Stimulated activated naive CD4-positive, alpha-beta T cell treated with Interleukin-2 at 50 U/mL for 16 hours (primary cell): ENCODE measurements at regions not wholly inside any gene's neighbourhood (a gene's known extent, or its start where the extent isn't known, plus 50 kb on each side); places are given as distances from the start of the nearest gene placed in this dataset.

Source experiments
- DNase-seq: peaks from one replicate; lab custom pipeline; 2025; lab: John Stamatoyannopoulos, UW

DNA sequence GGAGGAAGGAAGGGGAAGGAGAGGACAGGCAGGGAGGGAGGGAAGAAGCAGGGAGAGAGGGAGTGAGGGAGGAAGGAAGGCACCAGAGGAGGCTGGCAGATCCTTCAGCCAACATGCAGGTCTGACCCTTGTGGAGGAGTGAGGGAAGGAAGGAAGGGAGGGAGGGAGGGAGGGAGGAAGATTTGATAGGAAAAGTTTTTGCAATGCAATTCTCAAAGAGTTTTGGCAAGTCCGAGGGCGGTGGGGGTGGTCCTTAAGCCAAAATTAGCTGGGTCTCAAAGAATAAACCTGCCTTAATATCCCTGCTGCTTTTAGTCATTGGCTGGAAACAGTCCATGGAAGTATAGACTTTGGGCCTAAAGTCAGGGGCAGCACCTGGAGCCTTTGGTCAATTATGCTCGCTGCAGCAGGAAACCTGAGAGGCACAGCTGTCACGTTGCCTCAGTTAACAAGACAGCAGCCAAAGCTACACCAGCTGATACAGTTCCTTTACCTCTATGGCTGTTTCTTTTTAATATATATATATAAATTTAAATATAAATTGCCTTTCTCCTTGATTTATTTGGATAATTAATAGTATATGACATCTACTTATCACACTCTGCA lies 115.7 kb upstream of the RALGAPA2 start:
- no peak for DNase-seq

DNA sequence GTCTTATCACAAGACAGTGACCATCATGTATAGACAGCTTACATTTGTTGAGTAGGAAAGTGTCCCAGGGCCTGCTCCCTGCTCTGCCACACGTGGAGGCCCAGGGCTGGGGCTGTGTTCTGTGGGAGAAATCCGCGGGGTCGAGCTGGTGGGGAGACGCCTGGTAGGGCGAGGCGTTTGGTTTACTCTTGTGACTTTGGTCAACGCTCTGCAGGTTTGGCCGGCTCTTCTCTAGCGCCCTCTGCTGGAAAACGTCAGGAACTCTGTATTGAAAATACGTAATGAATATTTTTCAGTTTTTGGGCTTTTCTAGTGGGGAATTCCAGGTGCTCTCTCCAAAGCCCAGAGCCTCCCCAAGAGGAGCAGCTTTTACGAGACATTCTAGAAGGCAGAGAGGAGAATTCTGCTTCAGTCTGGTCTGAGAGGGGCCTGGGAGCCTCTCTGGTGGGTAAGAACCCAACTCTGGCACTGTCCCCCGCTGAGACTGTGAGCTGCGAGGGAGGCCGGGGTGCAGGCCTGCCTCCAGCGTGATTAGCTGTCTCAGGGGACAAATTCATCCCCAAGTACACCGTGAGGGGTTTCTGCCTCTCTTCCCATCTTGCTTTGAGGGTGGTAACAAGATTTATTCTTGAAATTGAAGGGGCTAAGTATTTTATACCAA lies 112.6 kb upstream of the RALGAPA2 start:
- peak; percentile 11 for DNase-seq

DNA sequence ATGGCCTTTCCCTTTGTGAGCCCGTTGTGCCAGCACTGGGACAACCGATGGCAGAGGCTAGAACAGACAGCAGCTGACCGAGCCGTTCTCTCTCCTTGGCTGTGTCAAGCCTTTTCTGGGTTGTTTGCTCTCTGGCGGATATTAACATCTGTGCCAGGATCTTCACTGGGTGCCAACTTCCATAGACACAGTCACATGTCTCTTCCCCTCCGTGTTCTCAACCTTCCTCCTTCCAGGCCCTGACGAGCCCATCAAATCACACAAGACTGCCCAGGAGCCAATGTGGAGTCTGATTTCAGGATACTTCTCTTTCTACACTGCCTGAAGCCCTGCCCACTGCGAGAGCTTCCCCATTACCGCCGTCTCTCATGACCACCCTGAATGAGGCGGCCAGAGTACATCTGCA lies 111.0 kb upstream of the RALGAPA2 start:
- no peak for DNase-seq

DNA sequence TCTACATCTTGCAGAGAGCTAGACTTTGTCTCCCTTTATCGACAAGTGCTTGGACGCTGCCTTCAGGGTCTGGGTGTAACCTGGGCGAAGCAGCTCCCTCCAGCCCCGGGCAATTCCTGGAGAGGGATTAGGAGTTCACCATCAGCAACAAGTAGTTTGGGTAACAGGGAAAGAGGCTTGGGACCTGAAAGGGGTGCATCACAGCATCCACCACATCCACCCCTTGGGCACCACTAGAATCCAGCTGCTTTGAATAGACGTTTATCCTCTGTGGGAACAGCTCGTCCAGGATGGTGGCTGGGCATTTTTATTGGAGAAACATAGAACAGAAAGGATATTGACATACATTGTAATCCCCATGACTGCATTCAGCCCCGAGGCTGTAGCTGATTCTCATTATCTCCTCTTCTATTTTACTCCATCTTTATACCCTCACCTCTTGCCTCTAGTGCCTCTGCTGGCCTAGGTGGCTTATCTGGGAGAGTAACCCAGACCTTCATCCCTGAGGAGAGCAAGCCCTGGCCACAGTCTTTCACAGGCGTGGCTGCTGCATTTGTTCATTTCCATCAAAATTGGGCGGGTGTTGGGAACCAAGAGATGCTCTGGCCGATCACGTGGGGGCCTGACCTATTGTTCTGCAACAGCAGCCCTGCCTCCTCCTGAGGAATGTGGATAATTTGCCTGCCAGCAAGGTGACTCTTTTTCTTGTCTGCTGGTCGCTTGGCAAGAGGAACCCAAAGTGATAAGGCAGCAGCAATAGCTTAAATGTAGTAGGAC lies 109.2 kb upstream of the RALGAPA2 start:
- DNase-seq, result no peak

DNA sequence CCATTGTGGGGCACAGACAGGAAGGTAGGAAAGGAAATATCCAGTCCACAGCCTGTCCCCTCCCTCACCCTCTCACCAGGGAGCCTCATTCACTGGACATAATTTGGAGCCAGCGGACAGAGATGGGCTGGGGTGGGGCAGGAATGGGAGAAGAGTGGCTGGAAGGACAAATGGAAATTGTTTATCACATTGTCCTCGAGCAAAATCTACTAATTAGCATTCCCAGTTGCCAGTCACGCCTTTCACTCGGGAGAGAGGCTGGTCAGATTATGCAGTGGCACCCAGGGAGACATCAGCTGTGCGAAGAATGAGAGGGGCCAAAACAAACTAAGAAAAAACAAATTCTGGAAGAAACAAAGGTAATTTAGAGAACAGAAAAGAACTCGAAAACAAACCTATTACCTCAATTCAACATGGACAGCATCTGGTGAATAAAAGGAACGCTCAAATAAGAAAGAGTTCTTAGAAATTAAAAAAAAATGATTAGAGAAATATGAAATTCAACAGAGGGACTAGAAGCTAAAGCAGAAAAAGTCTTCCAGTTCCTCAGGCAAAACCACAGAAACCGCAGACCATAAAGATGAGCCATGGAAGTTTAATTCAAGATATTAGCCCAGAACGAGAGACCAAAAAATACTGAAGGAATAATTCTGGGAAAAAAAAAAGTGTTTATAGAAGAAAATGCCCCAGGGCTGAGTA lies 108.5 kb upstream of the RALGAPA2 start:
- DNase-seq, result no peak

DNA sequence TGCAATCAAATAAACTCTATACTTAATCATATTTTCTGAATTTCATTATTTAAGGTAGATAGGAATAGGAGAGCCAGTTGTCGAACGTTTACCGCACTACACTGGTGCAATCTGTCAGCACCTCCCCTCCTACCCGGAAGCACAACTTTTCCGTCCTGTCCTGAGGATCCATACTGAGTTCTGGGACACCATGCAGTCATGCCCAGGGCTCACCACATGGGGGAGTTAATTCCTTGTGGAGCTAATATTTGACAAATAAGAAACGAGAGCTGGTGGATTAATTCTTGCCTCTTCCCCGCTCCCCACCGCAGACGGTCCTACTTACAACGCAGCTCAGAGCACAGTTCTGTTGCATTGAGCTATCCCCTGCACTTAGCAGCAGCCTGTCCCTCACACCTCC lies 107.7 kb upstream of the RALGAPA2 start:
- no peak for DNase-seq

DNA sequence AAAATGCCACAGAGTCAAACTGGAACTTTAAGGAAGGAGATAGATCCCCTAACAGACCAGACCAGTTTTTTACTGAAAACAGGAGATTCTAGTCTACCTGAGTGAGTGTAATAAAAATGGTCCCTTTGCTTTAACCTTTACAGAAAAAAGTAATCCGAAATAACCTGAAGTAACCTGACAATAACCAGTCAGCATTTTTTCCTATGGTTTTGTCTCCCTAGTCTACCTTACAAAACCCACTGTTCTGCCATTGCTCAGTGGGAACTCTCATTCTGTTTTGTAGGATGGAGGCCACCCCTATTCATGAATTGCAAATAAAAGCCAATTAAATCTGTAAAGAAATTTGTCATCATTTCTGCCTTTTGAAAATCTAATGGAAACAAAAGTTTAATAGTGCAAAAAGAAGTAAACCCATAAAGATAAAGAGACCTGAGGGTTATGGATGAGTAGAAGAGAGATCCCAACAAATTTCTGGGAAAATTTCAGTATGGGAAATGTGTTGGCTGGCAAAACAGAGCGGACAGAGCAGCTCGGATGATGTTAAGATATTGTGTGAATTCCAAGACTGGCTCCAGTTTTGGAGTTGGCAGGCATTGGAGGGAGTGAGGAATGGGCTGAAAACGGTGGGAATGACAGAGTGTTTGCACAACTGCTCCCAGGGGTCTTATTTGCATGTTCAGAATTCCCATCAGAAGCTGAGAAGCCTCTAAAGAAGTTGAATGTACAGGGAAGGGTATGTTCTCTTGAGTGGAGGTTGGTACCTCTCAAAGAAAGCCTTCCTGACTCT lies 104.7 kb upstream of the RALGAPA2 start:
- no peak for DNase-seq

DNA sequence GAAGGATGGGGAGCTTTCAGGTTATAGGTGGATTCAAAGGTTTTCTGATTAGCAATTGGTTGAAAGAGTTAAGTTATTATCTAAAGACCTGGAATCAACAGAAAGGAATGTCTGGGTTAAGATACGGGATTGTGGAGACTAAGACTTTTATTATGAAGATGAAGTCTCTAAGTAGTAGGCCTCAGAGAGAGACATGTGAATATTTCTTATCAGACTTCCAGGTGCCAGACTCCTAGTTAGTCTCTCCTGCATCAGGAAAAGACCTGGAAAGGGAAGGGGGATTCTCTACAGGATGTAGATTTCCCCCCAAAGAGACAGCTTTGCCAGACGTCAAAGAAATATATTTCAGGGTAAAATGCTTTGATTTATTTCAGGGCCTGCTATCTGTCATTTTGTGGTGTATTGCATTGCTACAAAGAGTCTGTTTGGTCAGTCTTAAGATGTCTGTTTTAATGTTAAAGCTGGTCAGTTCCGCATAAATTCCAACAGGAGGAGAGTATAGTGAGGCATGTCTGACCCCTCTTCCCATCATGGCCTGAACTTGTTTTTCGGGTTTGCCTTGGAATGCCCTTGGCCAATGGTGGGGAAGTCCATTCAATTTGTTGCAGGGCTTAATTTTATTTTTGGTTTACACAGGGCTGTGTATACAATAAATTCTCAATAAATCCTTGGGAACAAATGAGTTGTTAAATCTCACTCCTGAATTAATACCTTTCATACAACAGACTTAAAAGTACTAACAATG lies 103.4 kb upstream of the RALGAPA2 start:
- DNase-seq, result no peak

DNA sequence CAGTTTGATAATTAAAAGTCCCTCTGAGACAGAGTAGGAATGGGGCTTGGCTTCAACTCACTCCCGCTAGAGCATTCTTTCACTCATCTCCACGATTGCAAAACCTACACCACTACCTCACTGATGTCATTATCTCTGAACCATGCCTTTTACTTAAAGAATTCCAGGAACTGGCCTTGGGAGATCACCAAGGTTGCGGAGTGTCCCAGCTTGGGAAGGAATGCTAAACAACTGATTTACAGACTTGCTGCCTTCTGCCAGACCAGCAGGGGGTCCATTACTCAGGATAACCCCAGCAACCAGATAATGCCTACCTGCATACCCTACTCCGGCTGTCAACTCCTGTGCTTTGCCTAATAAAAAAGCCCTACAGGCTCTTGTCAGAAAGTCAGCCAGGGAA lies 102.2 kb upstream of the RALGAPA2 start:
- DNase-seq, result no peak

DNA sequence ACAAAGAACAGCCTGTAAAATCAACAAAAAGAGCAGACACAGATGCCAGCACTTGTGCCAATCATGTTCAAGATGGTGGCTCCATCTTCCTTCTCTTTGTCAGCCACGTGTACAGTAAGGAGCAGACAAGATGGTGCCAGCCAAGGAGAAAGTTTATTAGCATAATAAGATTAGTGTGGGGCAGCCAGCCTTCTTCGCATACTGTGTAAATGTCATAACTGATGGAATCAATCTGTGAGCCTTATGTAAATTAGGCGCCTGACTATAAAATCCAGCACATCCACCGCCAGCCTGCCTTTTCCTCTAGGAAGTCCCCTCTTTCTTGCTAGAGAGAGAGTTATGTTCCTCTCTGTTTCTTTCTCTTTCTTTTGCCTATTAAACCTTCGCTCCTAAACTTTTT lies 99.7 kb upstream of the RALGAPA2 start:
- no peak for DNase-seq

DNA sequence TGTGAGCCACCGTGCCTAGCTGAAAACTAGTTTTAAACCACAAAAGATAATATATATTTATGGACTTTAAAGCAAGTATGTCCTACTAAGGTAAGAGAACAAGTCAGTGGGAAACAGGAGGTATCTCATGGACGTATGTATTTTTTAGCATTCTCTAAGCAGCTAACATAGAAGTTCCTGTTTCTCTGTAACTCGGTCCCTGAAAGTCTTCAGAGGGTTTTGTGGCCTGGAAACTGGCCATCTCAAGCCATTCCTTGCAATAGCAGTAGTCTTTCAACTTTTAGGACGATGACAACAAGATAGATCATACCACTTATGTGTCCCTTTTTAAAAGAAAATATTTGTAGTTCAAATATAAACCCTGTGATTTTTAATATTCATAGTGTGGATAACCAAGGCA lies 95.6 kb upstream of the RALGAPA2 start:
- DNase-seq, result no peak

DNA sequence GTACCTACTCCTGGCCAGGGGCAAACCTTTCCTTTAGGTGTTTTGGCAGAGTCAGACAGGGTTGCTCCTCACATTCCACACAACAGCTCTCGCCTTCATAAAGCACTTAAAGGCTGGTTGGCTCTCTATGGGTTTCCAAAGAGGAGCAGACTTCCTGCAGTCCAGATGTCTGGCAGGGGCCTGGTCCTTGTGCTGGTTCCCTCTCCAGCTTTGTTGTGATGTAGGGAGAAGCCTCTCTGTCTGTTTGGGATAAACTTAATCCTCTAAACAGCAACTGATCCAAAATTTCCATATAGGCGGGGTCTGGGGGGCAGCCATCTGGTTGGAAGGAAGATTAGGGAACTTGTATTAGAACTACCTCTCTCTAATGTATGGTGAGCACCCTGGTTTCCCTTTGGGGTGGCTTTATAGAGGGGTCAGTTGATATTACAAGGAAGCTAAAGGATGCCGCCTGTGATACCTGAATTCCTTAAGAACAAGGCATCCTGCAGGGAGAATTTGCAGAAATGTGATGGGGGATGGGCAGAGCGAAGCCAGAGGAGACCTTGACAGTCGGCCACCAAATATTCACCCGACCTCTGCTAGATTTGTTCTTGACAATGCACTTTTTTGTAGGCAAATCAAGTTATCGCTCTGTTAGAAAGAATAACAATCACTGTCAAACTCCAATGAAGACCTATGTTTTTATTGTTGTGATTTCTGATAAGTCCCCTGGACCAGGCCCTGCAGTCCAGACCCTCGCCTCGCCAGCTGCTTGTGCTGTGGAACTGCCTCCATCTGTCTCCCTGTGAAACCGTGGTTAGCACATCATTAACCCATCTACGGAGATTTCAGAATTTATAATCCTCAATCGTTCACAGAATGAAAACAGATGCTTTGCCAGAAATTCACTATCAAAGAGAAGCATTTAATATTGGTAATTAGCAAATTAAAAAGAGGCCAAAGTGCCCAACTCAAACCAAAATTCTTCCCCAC lies 94.0 kb upstream of the RALGAPA2 start:
- no peak for DNase-seq

DNA sequence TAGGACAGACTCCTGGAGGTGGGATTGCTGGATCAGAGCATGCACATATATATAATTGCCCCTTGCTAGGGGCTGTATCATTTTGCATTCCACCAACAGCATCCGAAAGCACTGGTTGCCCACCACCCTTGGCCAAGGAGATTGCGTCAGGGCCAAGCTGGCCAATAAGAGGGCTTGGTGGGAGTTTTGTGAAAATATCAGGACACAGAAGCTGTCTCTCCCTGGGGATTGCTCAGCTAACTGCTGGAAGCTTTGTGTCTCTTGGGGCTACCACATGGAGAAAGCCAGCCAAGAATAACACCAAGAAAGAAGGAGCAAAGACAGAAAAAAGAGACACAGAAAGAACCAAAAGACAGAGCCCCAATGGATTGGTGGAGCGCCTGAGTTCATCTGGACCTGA lies 90.6 kb upstream of the RALGAPA2 start:
- DNase-seq, result no peak

DNA sequence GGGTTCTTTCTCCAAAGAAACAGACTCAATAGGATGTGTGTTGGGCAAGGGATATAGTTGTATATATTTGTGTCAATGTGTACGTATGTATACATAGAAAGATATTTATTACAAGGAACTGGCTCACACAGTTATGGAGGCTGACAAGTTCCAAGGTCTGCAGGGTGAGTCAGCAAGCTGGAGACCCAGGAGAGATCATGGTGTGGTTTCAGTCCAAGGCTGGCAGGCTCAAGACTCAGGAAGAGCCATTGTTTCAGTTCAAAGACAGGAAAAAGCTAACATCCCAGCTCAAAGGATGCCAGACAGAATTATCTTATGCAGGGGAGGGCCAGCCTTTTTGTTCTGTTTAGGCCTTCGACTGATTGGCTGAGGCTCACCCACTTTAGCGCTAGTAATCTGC lies 89.9 kb upstream of the RALGAPA2 start:
- no peak for DNase-seq

DNA sequence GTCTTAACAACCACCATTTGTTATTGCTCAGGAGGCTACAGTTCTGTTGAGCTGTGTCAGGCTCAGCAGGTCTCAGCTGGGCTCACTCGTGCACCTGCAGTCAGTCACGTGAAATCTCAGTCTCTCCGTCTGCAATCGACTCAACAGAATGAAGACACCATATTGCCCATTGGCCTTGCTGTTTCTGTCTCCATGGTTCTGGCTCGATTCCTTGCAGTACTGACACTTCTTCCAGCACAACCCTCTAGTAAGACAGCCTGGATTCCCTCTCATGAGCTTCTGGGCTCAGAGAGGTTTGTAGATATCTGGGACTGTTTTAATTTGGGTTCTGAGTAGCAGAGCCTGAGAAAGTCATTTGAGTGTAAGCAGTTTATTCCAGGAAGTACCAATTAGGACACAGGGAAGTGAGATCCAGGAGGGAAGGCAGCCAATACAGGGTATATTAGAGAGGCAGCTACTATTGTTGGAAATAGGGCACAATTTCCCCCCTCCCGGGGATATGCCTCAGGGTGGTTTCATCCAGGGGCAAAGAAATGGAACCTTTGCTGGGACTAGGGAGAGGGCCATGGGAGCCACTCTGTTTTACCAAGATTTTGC lies 87.4 kb upstream of the RALGAPA2 start:
- DNase-seq, result no peak

DNA sequence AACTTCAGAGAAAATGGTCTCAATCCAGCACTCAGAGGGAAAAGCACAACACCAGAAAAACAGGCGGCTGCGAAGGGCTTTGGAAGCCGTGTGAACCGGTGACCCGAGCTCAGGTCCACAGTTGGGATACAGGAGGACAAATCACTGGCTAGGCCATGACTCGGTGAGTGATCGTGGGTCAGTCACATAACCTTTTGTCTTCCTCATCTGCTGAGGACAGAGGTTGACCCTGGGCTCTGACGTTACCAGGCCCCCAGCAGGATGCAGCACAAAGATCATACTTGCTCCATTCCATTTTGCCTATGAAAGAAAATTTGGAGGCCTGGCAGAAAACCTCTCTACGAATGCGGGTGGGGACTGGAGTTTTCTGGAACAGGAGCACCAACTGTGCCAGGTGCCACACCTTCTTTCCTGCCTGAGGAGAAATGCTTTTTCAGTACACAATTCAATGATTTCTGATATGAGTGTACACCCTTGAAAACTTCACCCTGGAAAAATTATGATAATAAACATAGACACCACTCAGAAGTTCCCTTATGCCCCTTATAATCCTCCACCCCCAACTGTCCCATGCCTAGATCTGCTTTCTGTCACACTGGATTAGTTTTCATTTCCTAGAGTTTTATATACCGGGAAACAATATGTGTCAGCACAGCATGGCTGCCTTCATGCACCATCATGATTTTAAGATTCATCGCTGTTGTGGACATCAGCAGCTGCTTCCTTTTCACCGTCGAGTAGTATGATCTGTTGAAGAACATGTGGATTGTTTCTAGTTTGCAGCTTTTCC lies 85.3 kb upstream of the RALGAPA2 start:
- DNase-seq, result no peak

DNA sequence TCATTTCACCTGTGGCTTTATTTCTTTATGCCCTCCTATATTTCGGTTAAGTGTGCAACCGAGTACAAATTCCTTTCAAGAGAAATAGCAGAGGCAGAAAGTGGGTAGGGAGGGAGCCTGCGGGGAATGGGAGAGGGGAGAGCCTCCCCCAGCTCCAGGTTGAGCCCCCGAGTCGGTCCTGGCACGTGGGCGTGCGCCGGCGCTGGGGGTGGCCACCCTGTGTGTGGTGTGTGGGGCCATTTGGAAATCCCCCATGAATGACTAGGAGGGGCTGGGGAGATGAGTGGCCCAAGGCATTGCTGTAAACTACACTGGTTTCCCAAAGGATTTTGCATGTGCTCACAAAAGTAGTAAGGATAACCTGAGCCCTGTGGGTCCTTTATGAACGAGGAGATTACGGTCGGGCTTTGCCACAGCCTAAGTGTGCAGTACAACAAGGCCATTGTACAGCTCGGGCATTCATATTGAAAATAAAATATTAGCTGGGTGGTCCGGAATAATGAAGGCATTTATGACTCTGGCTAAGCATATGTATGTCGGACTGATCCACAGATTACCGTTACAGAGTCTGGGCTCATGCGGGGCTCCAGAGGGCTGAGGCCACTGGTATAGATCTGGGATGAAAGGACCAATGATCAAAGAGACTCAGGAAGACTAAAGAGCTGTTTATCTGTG lies 84.5 kb upstream of the RALGAPA2 start:
- DNase-seq, result no peak

DNA sequence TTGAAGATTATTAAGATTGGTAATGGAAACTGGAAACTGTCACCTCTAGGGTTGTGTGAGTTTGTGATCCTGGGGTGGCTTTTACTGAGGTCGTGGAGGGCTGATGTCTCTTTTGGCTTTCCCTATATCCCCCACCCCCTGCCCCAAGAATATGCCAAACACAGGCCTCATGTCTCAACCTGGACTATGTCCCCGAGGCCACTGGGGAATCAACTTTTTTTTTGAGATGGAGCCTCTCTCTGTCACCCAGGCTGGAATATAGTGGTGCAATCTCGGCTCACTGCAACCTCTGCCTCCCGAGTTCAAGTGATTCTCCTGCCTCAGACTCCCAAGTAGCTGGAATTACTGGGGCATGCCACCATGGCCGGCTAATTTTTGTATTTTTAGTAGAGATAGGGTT lies 83.3 kb upstream of the RALGAPA2 start:
- no peak for DNase-seq
